ENCODE measurements at regions not wholly inside any gene's neighbourhood (a gene's known extent, or its start where the extent isn't known, plus 50 kb on each side); places are given as distances from the start of the nearest gene placed in this dataset.

DNA sequence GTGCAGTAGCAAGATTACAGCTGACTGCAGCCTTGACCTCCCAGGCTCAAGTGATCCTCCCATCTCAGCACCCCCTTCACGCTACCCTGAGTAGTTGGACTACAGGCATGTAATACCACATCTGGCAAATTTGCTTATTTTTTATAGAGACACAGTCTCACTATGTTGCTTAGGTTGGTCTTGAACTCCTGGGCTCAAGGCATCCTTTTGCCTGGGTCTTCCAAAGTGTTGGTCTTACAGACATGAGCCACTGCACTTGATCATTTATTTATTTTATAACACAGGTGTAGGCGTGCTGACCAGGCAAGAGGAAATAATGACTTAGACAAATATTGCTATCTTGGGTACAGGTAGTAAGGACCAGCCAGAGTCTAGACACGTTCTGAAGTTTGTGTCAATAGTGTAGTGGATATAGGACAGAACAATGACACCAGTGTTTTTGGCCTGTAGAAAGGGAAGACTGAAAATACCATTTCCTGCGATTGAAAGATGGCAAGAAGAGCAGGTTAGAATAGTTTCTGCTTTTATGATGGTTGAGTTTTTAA is 71.0 kb upstream of the THUMPD2 start:
- TF ChIP-seq, protein P1, sequence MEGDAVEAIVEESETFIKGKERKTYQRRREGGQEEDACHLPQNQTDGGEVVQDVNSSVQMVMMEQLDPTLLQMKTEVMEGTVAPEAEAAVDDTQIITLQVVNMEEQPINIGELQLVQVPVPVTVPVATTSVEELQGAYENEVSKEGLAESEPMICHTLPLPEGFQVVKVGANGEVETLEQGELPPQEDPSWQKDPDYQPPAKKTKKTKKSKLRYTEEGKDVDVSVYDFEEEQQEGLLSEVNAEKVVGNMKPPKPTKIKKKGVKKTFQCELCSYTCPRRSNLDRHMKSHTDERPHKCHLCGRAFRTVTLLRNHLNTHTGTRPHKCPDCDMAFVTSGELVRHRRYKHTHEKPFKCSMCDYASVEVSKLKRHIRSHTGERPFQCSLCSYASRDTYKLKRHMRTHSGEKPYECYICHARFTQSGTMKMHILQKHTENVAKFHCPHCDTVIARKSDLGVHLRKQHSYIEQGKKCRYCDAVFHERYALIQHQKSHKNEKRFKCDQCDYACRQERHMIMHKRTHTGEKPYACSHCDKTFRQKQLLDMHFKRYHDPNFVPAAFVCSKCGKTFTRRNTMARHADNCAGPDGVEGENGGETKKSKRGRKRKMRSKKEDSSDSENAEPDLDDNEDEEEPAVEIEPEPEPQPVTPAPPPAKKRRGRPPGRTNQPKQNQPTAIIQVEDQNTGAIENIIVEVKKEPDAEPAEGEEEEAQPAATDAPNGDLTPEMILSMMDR (IDR thresholded peaks at IDR 0.05 in 2 of 3, conservative IDR thresholded peaks at IDR 0.05 in 1 of 3; ENCODE audit: control insufficient read depth in 2 of 3, extremely low read depth in 1 of 3, insufficient read depth in 1 of 3, low read depth in 3 of 3, low read length in 3 of 3), result no peak
- TF ChIP-seq EZH2 (IDR thresholded peaks at IDR 0.05; ENCODE audit: borderline replicate concordance, control insufficient read depth, low read depth, low read length), result no peak
- TF ChIP-seq KDM1A (IDR thresholded peaks at IDR 0.05; ENCODE audit: borderline replicate concordance), result no peak
- TF ChIP-seq CBX3 (IDR thresholded peaks at IDR 0.05; ENCODE audit: borderline replicate concordance, low read depth), result no peak
- TF ChIP-seq SP1 (IDR thresholded peaks at IDR 0.05; ENCODE audit: low read depth, low read length), result no peak

Data from GM12878 (cell line).